ENCODE measurements at regions not wholly inside any gene's neighbourhood (a gene's known extent, or its start where the extent isn't known, plus 50 kb on each side); places are given as distances from the start of the nearest gene placed in this dataset.
"Not testable (repeated sequence)": the region's sequence is repeated elsewhere in the genome, so short reads cannot be mapped to it uniquely, and the experiment has no call there.

DNA sequence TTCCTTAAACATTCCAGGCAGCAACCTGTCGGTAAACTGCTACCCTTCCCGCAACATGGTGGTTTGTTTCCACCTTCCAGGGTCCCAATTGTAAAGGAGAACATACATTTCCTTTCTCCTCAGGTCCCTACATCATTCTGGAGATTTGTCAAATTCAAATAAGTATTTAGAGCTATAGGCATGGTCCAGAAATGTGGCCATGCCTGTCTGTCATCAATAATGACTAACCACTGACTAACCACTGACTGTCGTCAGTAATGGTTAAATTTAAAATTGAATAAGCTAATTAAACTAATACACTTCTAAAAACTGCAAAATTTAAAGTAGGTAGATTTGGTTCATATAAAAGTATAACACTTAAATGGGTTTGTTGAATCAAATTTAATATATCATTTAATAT, 984.0 kb upstream of the SLC39A10 start:
- H3K9me3 ChIP-seq = no peaks in the 10 kb centered on the region
- WGBS = 84% methylated on average over 3 of the region's 3 CpGs
- no peaks in the 10 kb centered on the region for H3K27me3 ChIP-seq
- TF ChIP-seq POLR2AphosphoS5 (IDR thresholded peaks at IDR 0.05) (no peak), POLR2A (IDR thresholded peaks at IDR 0.05) (no peak), EP300 (IDR thresholded peaks at IDR 0.05) (no peak)
- TF ChIP-seq, protein P1, sequence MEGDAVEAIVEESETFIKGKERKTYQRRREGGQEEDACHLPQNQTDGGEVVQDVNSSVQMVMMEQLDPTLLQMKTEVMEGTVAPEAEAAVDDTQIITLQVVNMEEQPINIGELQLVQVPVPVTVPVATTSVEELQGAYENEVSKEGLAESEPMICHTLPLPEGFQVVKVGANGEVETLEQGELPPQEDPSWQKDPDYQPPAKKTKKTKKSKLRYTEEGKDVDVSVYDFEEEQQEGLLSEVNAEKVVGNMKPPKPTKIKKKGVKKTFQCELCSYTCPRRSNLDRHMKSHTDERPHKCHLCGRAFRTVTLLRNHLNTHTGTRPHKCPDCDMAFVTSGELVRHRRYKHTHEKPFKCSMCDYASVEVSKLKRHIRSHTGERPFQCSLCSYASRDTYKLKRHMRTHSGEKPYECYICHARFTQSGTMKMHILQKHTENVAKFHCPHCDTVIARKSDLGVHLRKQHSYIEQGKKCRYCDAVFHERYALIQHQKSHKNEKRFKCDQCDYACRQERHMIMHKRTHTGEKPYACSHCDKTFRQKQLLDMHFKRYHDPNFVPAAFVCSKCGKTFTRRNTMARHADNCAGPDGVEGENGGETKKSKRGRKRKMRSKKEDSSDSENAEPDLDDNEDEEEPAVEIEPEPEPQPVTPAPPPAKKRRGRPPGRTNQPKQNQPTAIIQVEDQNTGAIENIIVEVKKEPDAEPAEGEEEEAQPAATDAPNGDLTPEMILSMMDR (IDR thresholded peaks at IDR 0.05) = no peak
- DNase-seq (ENCODE audit: low spot score in 2 of 2) = no peak
- no peaks in the 10 kb centered on the region for H3K4me1 ChIP-seq
- H3K36me3 ChIP-seq = no peaks in the 10 kb centered on the region
- no peak overlapping the region for H3K4me3 ChIP-seq
- no peak overlapping the region for H3K27ac ChIP-seq

DNA sequence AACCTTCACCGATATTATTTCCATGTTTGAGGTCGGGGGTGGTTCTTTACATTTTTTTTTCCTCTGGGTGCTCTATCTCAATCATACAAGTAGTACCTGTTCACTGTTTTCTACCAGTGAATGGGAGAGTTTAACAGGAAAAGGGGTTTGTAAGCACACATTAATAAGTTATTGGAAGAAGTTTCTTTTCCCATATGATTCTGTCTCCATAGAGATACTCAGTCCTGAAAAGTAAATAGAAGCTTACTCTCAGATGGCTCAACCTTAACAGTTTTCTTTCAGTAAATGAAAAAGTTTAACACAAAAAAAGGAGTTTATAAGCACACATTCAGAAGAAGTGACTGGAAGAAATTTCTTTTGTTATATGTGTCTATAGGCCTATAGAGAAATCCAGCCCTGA, 995.6 kb upstream of the SLC39A10 start:
- Histone ChIP-seq H3K4me3 (no peak overlapping the region), H3K27ac (no peak overlapping the region), H3K36me3 (no peaks in the 10 kb centered on the region), H3K4me1 (no peaks in the 10 kb centered on the region), H3K9me3 (no peaks in the 10 kb centered on the region), H3K27me3 (no peaks in the 10 kb centered on the region)
- WGBS = 96% methylated on average over 2 of the region's 2 CpGs
- no peak for DNase-seq (ENCODE audit: low spot score in 2 of 2)
- TF ChIP-seq POLR2AphosphoS5 (IDR thresholded peaks at IDR 0.05) = no peak
- TF ChIP-seq, protein P1 (IDR thresholded peaks at IDR 0.05) = no peak
- TF ChIP-seq EP300 (IDR thresholded peaks at IDR 0.05) = no peak
- no peak for TF ChIP-seq POLR2A (IDR thresholded peaks at IDR 0.05)

DNA sequence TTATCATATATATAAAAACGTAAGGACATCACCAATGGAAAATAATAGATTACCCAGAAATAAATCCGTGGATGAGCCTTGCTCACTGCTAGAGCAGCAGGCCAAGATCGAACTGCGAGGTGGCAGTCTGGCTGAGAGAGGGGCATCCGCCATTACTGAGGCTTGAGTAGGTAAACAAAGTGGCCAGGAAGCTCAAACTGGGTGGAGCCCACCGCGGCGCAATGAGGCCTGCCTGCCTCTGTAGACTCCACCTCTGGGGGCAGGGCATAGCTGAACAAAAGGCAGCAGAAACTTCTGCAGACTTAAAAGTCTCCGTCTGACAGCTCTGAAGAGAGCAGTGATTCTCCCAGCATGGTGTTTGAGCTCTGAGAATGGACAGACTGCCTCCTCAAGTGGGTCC, 1018.0 kb upstream of the SLC39A10 start:
- H3K9me3 ChIP-seq; H3K27me3 ChIP-seq; H3K4me3 ChIP-seq; H3K36me3 ChIP-seq; H3K4me1 ChIP-seq; DNase-seq (ENCODE audit: low spot score in 2 of 2); H3K27ac ChIP-seq: not testable (repeated sequence)
- WGBS = 94% methylated on average over 9 of the region's 9 CpGs

DNA sequence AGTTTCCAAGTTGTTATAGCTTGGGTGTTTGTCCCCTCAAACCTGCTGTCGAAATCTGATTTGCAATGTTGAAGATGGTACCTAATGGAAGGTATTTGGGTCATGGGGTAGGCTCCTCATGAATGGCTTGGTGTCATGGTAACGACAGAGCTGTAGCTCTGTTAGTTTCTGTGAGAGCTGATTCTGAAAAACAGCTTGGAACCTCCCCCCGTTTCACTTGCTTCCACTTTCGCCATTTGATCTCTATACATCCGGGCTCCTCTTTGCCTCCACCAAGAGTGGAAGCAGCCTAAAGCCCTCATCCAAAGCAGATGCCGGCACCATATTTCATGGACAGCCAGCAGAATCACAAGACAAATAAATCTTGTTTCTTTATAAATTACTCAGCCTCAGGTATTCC, 1035.1 kb upstream of the SLC39A10 start:
- TF ChIP-seq EP300 (IDR thresholded peaks at IDR 0.05) (no peak), POLR2AphosphoS5 (IDR thresholded peaks at IDR 0.05) (no peak), POLR2A (IDR thresholded peaks at IDR 0.05) (no peak)
- TF ChIP-seq, protein P1 (IDR thresholded peaks at IDR 0.05) = no peak
- no peaks in the 10 kb centered on the region for H3K27me3 ChIP-seq
- WGBS = 87% methylated on average over 6 of the region's 6 CpGs
- DNase-seq (ENCODE audit: low spot score in 2 of 2) = no peak
- no peaks in the 10 kb centered on the region for H3K4me1 ChIP-seq
- no peak overlapping the region for H3K4me3 ChIP-seq
- no peaks in the 10 kb centered on the region for H3K9me3 ChIP-seq
- H3K27ac ChIP-seq = no peak overlapping the region
- H3K36me3 ChIP-seq = no peaks in the 10 kb centered on the region

DNA sequence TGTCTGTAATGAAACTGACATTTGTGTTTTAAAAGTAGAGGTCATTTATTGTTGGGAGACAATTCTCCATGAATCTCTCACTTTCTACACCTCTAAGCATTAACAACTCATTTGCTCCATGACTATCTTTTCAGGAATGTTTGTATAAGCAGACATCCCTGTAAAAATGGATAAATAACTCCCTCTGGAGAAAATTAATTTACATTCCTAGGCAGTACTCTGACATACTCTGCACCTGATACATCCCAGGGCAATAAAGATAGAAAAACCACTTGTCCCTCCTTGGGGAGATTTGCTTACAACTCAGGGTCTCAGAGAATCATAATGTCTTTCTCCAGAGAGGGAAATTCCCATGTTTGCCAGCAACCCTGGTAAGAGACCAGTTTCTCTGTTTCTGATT, 1037.7 kb upstream of the SLC39A10 start:
- TF ChIP-seq, protein P1 (IDR thresholded peaks at IDR 0.05) = no peak
- TF ChIP-seq POLR2A (IDR thresholded peaks at IDR 0.05) = no peak
- no peak for TF ChIP-seq EP300 (IDR thresholded peaks at IDR 0.05)
- no peak for TF ChIP-seq POLR2AphosphoS5 (IDR thresholded peaks at IDR 0.05)
- Histone ChIP-seq H3K4me1 (no peaks in the 10 kb centered on the region), H3K9me3 (no peaks in the 10 kb centered on the region)

DNA sequence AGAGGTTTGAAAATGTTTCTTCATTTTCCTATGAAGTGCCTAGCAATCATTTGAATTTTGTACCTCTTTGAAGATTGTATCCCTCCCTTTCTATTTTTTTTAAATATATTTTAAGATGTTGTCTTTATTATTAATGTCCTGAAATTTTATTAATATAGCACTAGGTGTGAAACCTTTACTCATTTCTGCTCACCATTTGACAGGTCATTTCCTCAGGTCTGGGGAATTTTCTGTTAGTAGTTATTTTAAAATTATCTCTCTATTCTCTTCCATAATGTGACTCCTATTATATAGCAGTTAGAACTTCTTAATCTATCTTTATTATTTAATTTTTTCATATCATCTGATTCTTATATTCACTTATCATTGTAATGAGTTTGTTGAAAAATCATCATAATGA, 1038.6 kb upstream of the SLC39A10 start:
- no peaks in the 10 kb centered on the region for H3K36me3 ChIP-seq
- no peaks in the 10 kb centered on the region for H3K27me3 ChIP-seq
- no peak for TF ChIP-seq POLR2AphosphoS5 (IDR thresholded peaks at IDR 0.05)
- TF ChIP-seq, protein P1 (IDR thresholded peaks at IDR 0.05) = no peak
- TF ChIP-seq POLR2A (IDR thresholded peaks at IDR 0.05) = no peak
- no peak for TF ChIP-seq EP300 (IDR thresholded peaks at IDR 0.05)
- DNase-seq (ENCODE audit: low spot score in 2 of 2) = no peak
- no peak overlapping the region for H3K4me3 ChIP-seq
- H3K4me1 ChIP-seq = no peaks in the 10 kb centered on the region
- no peaks in the 10 kb centered on the region for H3K9me3 ChIP-seq
- no peak overlapping the region for H3K27ac ChIP-seq

More for the DNA sequence above, 1037.7 kb upstream of the SLC39A10 start:
- Histone ChIP-seq H3K4me3 (no peak overlapping the region), H3K27me3 (no peaks in the 10 kb centered on the region), H3K27ac (no peak overlapping the region), H3K36me3 (no peaks in the 10 kb centered on the region)
- DNase-seq (ENCODE audit: low spot score in 2 of 2) = no peak

All from suprapubic skin (tissue), 4 donors.